ENCODE measurements at regions not wholly inside any gene's neighbourhood (a gene's known extent, or its start where the extent isn't known, plus 50 kb on each side); places are given as distances from the start of the nearest gene placed in this dataset.

DNA sequence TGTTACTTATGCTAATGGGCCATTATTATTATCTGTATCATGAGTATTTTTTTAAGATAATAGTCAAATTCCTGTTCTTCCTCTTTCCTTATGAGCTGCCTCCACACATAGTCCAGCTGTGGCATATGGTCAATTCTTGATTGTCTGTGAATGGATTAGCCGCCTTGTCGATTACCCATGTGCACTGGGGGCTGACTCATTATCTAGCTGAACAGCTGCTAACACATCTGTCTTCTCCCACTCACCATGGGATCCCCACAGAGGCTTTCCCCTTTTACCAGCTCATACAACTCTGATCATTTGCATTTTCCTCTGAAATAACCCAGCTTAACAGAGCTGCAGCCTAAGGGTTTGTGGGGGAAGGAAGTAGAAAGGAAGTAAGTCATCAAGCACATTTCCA, 915.0 kb downstream of the CDH11 start:
- TF ChIP-seq POLR2AphosphoS5 (IDR thresholded peaks at IDR 0.05; ENCODE audit: borderline replicate concordance, low read depth, low read length) = no peak; the same call in 1 of the 2 replicates
- no peak for TF ChIP-seq EZH2 (IDR thresholded peaks at IDR 0.05)

Measured in SK-N-MC (cell line).